H9 (cell line): ENCODE measurements at regions not wholly inside any gene's neighbourhood (a gene's known extent, or its start where the extent isn't known, plus 50 kb on each side); places are given as distances from the start of the nearest gene placed in this dataset.

Experiments
- DNase-seq: peaks from one replicate; pipeline ENCODE4 v3.0.0-alpha.2; 2017
- H2AFZ ChIP-seq: one replicate; pipeline ENCODE4 v1.6.1; 2013; ENCODE audit warnings: mild to moderate bottlenecking, low read length, control low read depth, moderate library complexity
- H2AK5ac ChIP-seq: 2 replicates; pipeline ENCODE4 v1.6.1; 2013; ENCODE audit warnings: low read length, control low read depth, mixed read lengths; ENCODE audit not compliant: insufficient read length
- H2BK120ac ChIP-seq: one replicate; pipeline ENCODE4 v1.6.1; 2013; ENCODE audit warnings: low read depth, mild to moderate bottlenecking, low read length, control low read depth, inconsistent platforms; ENCODE audit not compliant: poor library complexity, severe bottlenecking
- H2BK12ac ChIP-seq: 2 replicates; pipeline ENCODE4 v1.6.1; 2013; ENCODE audit warnings: low read length, control low read depth, mixed read lengths, low read depth; ENCODE audit not compliant: insufficient read length
- H2BK15ac ChIP-seq: 2 replicates; pipeline ENCODE4 v1.6.1; 2013; ENCODE audit warnings: low read depth, low read length, control low read depth
- H2BK20ac ChIP-seq: one replicate; pipeline ENCODE4 v1.6.1; 2013; ENCODE audit warnings: low read depth, mild to moderate bottlenecking, low read length, control low read depth, inconsistent platforms; ENCODE audit not compliant: poor library complexity, severe bottlenecking
- H2BK5ac ChIP-seq: 2 replicates; pipeline ENCODE4 v1.6.1; 2013; ENCODE audit warnings: low read length, control low read depth, mixed read lengths; ENCODE audit not compliant: insufficient read length
- H3K14ac ChIP-seq: 2 replicates; pipeline ENCODE4 v1.6.1; 2013; ENCODE audit warnings: low read length, control low read depth; ENCODE audit not compliant: insufficient read depth
- H3K18ac ChIP-seq: 2 replicates; pipeline ENCODE4 v1.6.1; 2013; ENCODE audit warnings: low read depth, mild to moderate bottlenecking, mixed read lengths, low read length, control low read depth; ENCODE audit not compliant: insufficient read length
- H3K23ac ChIP-seq: 2 replicates; pipeline ENCODE4 v1.6.1; 2013; ENCODE audit warnings: low read length, control low read depth, mixed read lengths, low read depth; ENCODE audit not compliant: insufficient read length
- H3K23me2 ChIP-seq: 2 replicates; pipeline ENCODE4 v1.6.1; 2013; ENCODE audit warnings: low read depth, mild to moderate bottlenecking, mixed read lengths, low read length, control low read depth; ENCODE audit not compliant: insufficient read length, poor library complexity, severe bottlenecking
- H3K27ac ChIP-seq: 2 replicates; pipeline ENCODE4 v1.5.1; 2013; ENCODE audit warnings: low read length, control low read depth, mixed read lengths, low read depth; ENCODE audit not compliant: insufficient read length
- H3K27me3 ChIP-seq: 2 replicates; pipeline ENCODE4 v1.6.1; 2013; ENCODE audit warnings: low read length, control low read depth, inconsistent platforms; ENCODE audit not compliant: insufficient read depth
- H3K4ac ChIP-seq: 2 replicates; pipeline ENCODE4 v1.6.1; 2013; ENCODE audit warnings: low read depth, mild to moderate bottlenecking, control low read depth, inconsistent platforms, low read length, moderate library complexity
- H3K4me1 ChIP-seq: 2 replicates; pipeline ENCODE4 v1.6.1; 2013; ENCODE audit warnings: low read length, control low read depth, inconsistent platforms; ENCODE audit not compliant: insufficient read depth
- H3K4me2 ChIP-seq: 2 replicates; pipeline ENCODE4 v1.6.1; 2013; ENCODE audit warnings: low read length, control low read depth, mixed read lengths; ENCODE audit not compliant: insufficient read length, insufficient read depth
- H3K56ac ChIP-seq: 2 replicates; pipeline ENCODE4 v1.6.1; 2013; ENCODE audit warnings: low read depth, mild to moderate bottlenecking, mixed read lengths, low read length, control low read depth; ENCODE audit not compliant: insufficient read length
- H3K79me1 ChIP-seq: 2 replicates; pipeline ENCODE4 v1.6.1; 2013; ENCODE audit warnings: low read depth, mild to moderate bottlenecking, moderate library complexity, low read length, control low read depth, inconsistent platforms; ENCODE audit not compliant: insufficient read depth, poor library complexity, severe bottlenecking
- H3K79me2 ChIP-seq: 2 replicates; pipeline ENCODE4 v1.6.1; 2013; ENCODE audit warnings: low read length, control low read depth, inconsistent platforms; ENCODE audit not compliant: insufficient read depth
- H3K9ac ChIP-seq: 2 replicates; pipeline ENCODE4 v1.6.1; 2013; ENCODE audit warnings: low read length, control low read depth, mixed read lengths; ENCODE audit not compliant: insufficient read length; ENCODE audit errors: extremely low read depth
- H3K9me3 ChIP-seq: one replicate; pipeline ENCODE4 v1.6.1; 2013; ENCODE audit warnings: low read depth, low read length, inconsistent platforms; ENCODE audit not compliant: control insufficient read depth
- H3T11ph ChIP-seq: one replicate; pipeline ENCODE4 v1.6.1; 2013; ENCODE audit warnings: mild to moderate bottlenecking, low read length, control low read depth, inconsistent platforms
- H4K20me1 ChIP-seq: one replicate; pipeline ENCODE4 v1.6.1; 2013; ENCODE audit not compliant: control insufficient read depth, insufficient read length, insufficient read depth
- H4K5ac ChIP-seq: 2 replicates; pipeline ENCODE4 v1.6.1; 2013; ENCODE audit warnings: low read depth, mild to moderate bottlenecking, mixed read lengths, low read length, control low read depth; ENCODE audit not compliant: insufficient read length
- H4K8ac ChIP-seq: replicated peaks from 2 replicates; pipeline ENCODE4 v1.6.1; 2013; ENCODE audit warnings: low read length, control low read depth, mixed read lengths, low read depth; ENCODE audit not compliant: insufficient read length
- H4K91ac ChIP-seq: 2 replicates; pipeline ENCODE4 v1.6.1; 2013; ENCODE audit warnings: low read depth, mild to moderate bottlenecking, moderate library complexity, mixed read lengths, low read length, control low read depth; ENCODE audit not compliant: insufficient read length
- H3K27ac Mint-ChIP-seq, 3 experiments: 2 replicates in 2 of 3; 3 replicates in 1 of 3; pipeline ENCODE4 v1.8.0; 2020 to 2021; ENCODE audit warnings: mixed read lengths in 3 of 3, mild to moderate bottlenecking in 1 of 3, moderate library complexity in 1 of 3
- H3K27me3 Mint-ChIP-seq: 2 replicates; pipeline ENCODE4 v1.8.0; 2021; ENCODE audit warnings: low read depth, mild to moderate bottlenecking, moderate library complexity, mixed read lengths
- H3K36me3 Mint-ChIP-seq, 3 experiments: 2 replicates in 2 of 3; 3 replicates in 1 of 3; pipeline ENCODE4 v1.8.0; 2020 to 2021; ENCODE audit warnings: low read depth in 3 of 3, mixed read lengths in 3 of 3; ENCODE audit not compliant: insufficient read depth in 1 of 3
- H3K4me1 Mint-ChIP-seq, 2 experiments: 2 replicates each; pipeline ENCODE4 v1.8.0; 2020; ENCODE audit warnings: mixed read lengths in 2 of 2
- H3K4me3 Mint-ChIP-seq, 2 experiments: 2 replicates in 1 of 2; 3 replicates in 1 of 2; pipeline ENCODE4 v1.8.0; 2020 to 2021; ENCODE audit warnings: mild to moderate bottlenecking in 2 of 2, mixed read lengths in 2 of 2, moderate library complexity in 1 of 2
- H3K9me3 Mint-ChIP-seq, 2 experiments: 2 replicates in 1 of 2; 3 replicates in 1 of 2; pipeline ENCODE4 v1.8.0; 2020; ENCODE audit warnings: mild to moderate bottlenecking in 2 of 2, mixed read lengths in 2 of 2, moderate library complexity in 1 of 2
- CTCF ChIP-seq: fragments of 200-600 bp; sonication (generic); conservative IDR thresholded peaks from 3 replicates; pipeline ENCODE4 v1.8.0; 2021; ENCODE audit warnings: antibody characterized with exemption, mild to moderate bottlenecking
- WGBS: extraction: QIAGEN DNeasy Blood & Tissue Kit; methylation state at CpG from one replicate; pipeline ENCODE4 v1.1.7; 2013; ENCODE audit warnings: missing lambda C conversion rate, low lambda C conversion rate, mixed read lengths; ENCODE audit not compliant: insufficient read length; ENCODE audit errors: extremely low coverage; 5-methylcytosine and 5-hydroxymethylcytosine counted together

- no peak overlapping the region; the same call in 1 of the 2 replicates for H3K14ac ChIP-seq
- H3K27ac Mint-ChIP-seq: peak overlapping the region in 1 of 3 experiments; percentile 75; a peak in 3 of 7 replicates
- no peaks in the 10 kb centered on the region for H3K79me1 ChIP-seq
- DNase-seq: no peak
- no peak overlapping the region for H3K4me3 Mint-ChIP-seq
- no peak overlapping the region for H2BK15ac ChIP-seq
- H3K56ac ChIP-seq: no peak overlapping the region
- no peak overlapping the region for H2BK120ac ChIP-seq
- H3T11ph ChIP-seq: no peak overlapping the region
- peaks cover 5% of the 10 kb centered on the region; the same call in 1 of the 2 replicates for H3K27me3 Mint-ChIP-seq
- no peaks in the 10 kb centered on the region for H3K36me3 Mint-ChIP-seq
- H4K8ac ChIP-seq: no peak overlapping the region
- H3K9me3 Mint-ChIP-seq: no peaks in the 10 kb centered on the region; a peak in 2 of 5 replicates
- no peak overlapping the region for H3K9ac ChIP-seq
- H2BK20ac ChIP-seq: no peak overlapping the region
- no peaks in the 10 kb centered on the region for H4K20me1 ChIP-seq
- no peak overlapping the region for H3K27ac ChIP-seq
- no peak overlapping the region for H3K4me2 ChIP-seq
- H4K91ac ChIP-seq: no peak overlapping the region
- H3K79me2 ChIP-seq: no peaks in the 10 kb centered on the region
- no CpG with 5 or more reads among the region's 16 CpGs for WGBS
- no peak overlapping the region for H3K4ac ChIP-seq
- no peaks in the 10 kb centered on the region for H3K27me3 ChIP-seq
- no peak overlapping the region for H4K5ac ChIP-seq
- no peak overlapping the region for H2AK5ac ChIP-seq
- no peak overlapping the region for H2AFZ ChIP-seq
- H3K18ac ChIP-seq: no peak overlapping the region
- H3K9me3 ChIP-seq: no peaks in the 10 kb centered on the region
- no peak overlapping the region for H3K23ac ChIP-seq
- H2BK5ac ChIP-seq: no peak overlapping the region
- no peak for TF ChIP-seq CTCF
- H3K4me1 ChIP-seq: no peaks in the 10 kb centered on the region
- H3K4me1 Mint-ChIP-seq: peaks cover 0 to 4% of the 10 kb centered on the region in 2 experiments; a peak in 2 of 4 replicates
- H3K23me2 ChIP-seq: no peaks in the 10 kb centered on the region
- H2BK12ac ChIP-seq: no peak overlapping the region
Observed at GRCh38 chr2:3039188-3040065, 338.2 kb downstream of the EIPR1 start.
